AG04450 (cell line): ENCODE measurements at regions not wholly inside any gene's neighbourhood (a gene's known extent, or its start where the extent isn't known, plus 50 kb on each side); places are given as distances from the start of the nearest gene placed in this dataset.
"Not testable (repeated sequence)": the region's sequence is repeated elsewhere in the genome, so short reads cannot be mapped to it uniquely, and the experiment has no call there.

Source experiments
- CTCF ChIA-PET: fragments of 300-600, 350-600 bp; formaldehyde crosslinking; extraction: SDS; loops from one replicate; lab custom pipeline; 2022; ENCODE audit warnings: antibody characterized with exemption, inconsistent platforms; lab: Charles Lee
- POLR2A ChIA-PET: fragments of 350-600 bp; formaldehyde crosslinking; extraction: SDS; loops from one replicate; lab custom pipeline; 2021; ENCODE audit warnings: antibody characterized with exemption, inconsistent platforms; lab: Yijun Ruan, JAX
- DNase-seq: peaks from one replicate; pipeline ENCODE4 v3.0.0-alpha.2; 2011; ENCODE audit warnings: low read depth, low spot score
- H3K27ac ChIP-seq: one replicate; pipeline ENCODE4 v1.5.1; 2012; ENCODE audit warnings: low read depth, low read length, control low read depth
- H3K27me3 ChIP-seq: one replicate; pipeline ENCODE4 v1.6.0; 2012; ENCODE audit warnings: low read length; ENCODE audit not compliant: control insufficient read depth, insufficient read depth
- H3K4me3 ChIP-seq: 2 replicates; pipeline ENCODE4 v1.5.1; 2011; ENCODE audit warnings: mild to moderate bottlenecking, low read depth, low read length, control low read depth
- H3K9me3 ChIP-seq: 2 replicates; pipeline ENCODE4 v1.5.1; 2012; ENCODE audit warnings: low read length; ENCODE audit not compliant: control insufficient read depth, insufficient read depth
- TF ChIP-seq, protein P1 (sequence below): IDR thresholded peaks from 2 replicates; pipeline ENCODE4 v1.5.1; 2011; ENCODE audit warnings: low read depth, low read length, control low read depth, inconsistent platforms

- Histone ChIP-seq H3K4me3 (no peak overlapping the region), H3K27ac (no peak overlapping the region), H3K27me3 (no peaks in the 10 kb centered on the region), H3K9me3 (no peaks in the 10 kb centered on the region)
- DNase-seq: no peak
- ChIA-PET POLR2A (no interaction called here), CTCF (no interaction called here)
- TF ChIP-seq, protein P1, sequence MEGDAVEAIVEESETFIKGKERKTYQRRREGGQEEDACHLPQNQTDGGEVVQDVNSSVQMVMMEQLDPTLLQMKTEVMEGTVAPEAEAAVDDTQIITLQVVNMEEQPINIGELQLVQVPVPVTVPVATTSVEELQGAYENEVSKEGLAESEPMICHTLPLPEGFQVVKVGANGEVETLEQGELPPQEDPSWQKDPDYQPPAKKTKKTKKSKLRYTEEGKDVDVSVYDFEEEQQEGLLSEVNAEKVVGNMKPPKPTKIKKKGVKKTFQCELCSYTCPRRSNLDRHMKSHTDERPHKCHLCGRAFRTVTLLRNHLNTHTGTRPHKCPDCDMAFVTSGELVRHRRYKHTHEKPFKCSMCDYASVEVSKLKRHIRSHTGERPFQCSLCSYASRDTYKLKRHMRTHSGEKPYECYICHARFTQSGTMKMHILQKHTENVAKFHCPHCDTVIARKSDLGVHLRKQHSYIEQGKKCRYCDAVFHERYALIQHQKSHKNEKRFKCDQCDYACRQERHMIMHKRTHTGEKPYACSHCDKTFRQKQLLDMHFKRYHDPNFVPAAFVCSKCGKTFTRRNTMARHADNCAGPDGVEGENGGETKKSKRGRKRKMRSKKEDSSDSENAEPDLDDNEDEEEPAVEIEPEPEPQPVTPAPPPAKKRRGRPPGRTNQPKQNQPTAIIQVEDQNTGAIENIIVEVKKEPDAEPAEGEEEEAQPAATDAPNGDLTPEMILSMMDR: no peak
These were observed 171.3 kb upstream of the ADGRL4 start for GRCh38 chr1:79177844-79178243.

DNA sequence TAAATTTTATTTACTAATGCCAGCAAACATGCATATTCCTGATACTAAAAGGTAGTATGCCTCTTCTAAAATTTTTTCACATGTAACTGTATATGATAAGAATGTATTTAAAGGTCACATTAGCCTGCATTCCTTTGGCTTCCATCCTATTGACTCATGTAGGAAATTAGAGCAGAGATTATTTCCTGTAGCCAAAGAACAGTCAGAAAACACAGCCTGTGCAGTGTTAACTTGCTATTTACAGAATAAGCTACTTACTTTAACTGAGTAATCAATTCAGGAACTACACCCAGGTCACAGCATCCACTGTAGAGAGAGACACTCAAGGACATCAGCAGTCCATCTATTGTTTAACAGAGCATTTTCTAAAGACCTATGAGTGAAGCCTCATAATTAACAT, 154.5 kb upstream of the ADGRL4 start:
- no peaks in the 10 kb centered on the region for H3K27me3 ChIP-seq
- CTCF ChIA-PET: no interaction called here
- H3K4me3 ChIP-seq: no peak overlapping the region
- TF ChIP-seq, protein P1: no peak
- peak; percentile 23 for DNase-seq
- no peaks in the 10 kb centered on the region for H3K9me3 ChIP-seq
- H3K27ac ChIP-seq: no peak overlapping the region
- POLR2A ChIA-PET: interaction anchor here (1.2 kb wide), 1 partner anchor 10 kb away, joined by 3 read pairs; no protein-coding TSS in a partner anchor

GRCh38 chr1:79155991-79156390, 149.5 kb upstream of the ADGRL4 start:
- no peak overlapping the region for H3K27ac ChIP-seq
- TF ChIP-seq, protein P1: no peak

GRCh38 chr1:79151006-79151796, 144.7 kb upstream of the ADGRL4 start:
- H3K4me3 ChIP-seq: no peak overlapping the region
- ChIA-PET CTCF (no interaction called here), POLR2A (interaction anchor here (1.4 kb wide), 1 partner anchor 10 kb away, joined by 3 read pairs; no protein-coding TSS in a partner anchor)
- no peaks in the 10 kb centered on the region for H3K9me3 ChIP-seq
- TF ChIP-seq, protein P1: no peak
- H3K27ac ChIP-seq: no peak overlapping the region
- DNase-seq: no peak
- H3K27me3 ChIP-seq: no peaks in the 10 kb centered on the region

More at GRCh38 chr1:79155991-79156390, 149.5 kb upstream of the ADGRL4 start:
- H3K27me3 ChIP-seq: no peaks in the 10 kb centered on the region
- ChIA-PET POLR2A (no interaction called here), CTCF (no interaction called here)
- no peaks in the 10 kb centered on the region for H3K9me3 ChIP-seq
- H3K4me3 ChIP-seq: no peak overlapping the region
- no peak for DNase-seq

GRCh38 chr1:79150576-79150975, 144.0 kb upstream of the ADGRL4 start:
- ChIA-PET POLR2A (interaction anchor here (1.4 kb wide), 1 partner anchor 11 kb away, joined by 3 read pairs; no protein-coding TSS in a partner anchor), CTCF (no interaction called here)
- Histone ChIP-seq H3K9me3 (no peaks in the 10 kb centered on the region), H3K4me3 (no peak overlapping the region), H3K27ac (no peak overlapping the region), H3K27me3 (no peaks in the 10 kb centered on the region)
- TF ChIP-seq, protein P1: no peak
- DNase-seq: no peak

- H3K27ac ChIP-seq, DNase-seq, H3K27me3 ChIP-seq, H3K9me3 ChIP-seq, POLR2A ChIA-PET, H3K4me3 ChIP-seq, CTCF ChIA-PET: not testable (repeated sequence)
These were observed 131.7 kb upstream of the ADGRL4 start for GRCh38 chr1:79138227-79138626.
